Fibroblast of the aortic adventitia (primary cell): ENCODE measurements at regions not wholly inside any gene's neighbourhood (a gene's known extent, or its start where the extent isn't known, plus 50 kb on each side); places are given as distances from the start of the nearest gene placed in this dataset.

ENCODE experiments used
- DNase-seq: peaks from one replicate; pipeline ENCODE4 v3.0.0-alpha.2; 2010; ENCODE audit warnings: low read depth
- H3K4me3 ChIP-seq: 2 replicates; pipeline ENCODE4 v1.5.1; 2011; ENCODE audit warnings: low read depth, mild to moderate bottlenecking, control low read depth, low read length, moderate library complexity
- CTCF ChIP-seq: IDR thresholded peaks from 2 replicates; pipeline ENCODE4 v1.5.1; 2011; ENCODE audit warnings: mild to moderate bottlenecking, low read length, control low read depth, inconsistent platforms; ENCODE audit not compliant: insufficient read depth

- H3K4me3 ChIP-seq: no peak overlapping the region
- no peak for DNase-seq
- no peak for TF ChIP-seq CTCF
These were observed 210.6 kb downstream of the DEPDC1B start for GRCh38 chr5:60489377-60489776.

GRCh38 chr5:60488466-60489130 lies 211.4 kb downstream of the DEPDC1B start:
- peak; percentile 16 for DNase-seq
- H3K4me3 ChIP-seq: peak overlapping the region; percentile 51
- TF ChIP-seq CTCF: no peak

- TF ChIP-seq CTCF: no peak
- DNase-seq: peak; percentile 37
- peak overlapping the region; percentile 51 for H3K4me3 ChIP-seq
These were observed 212.0 kb downstream of the DEPDC1B start for GRCh38 chr5:60487885-60488442.

GRCh38 chr5:60487476-60487875 lies 212.5 kb downstream of the DEPDC1B start:
- H3K4me3 ChIP-seq: no peak overlapping the region
- peak; percentile 38 for DNase-seq
- TF ChIP-seq CTCF: no peak

GRCh38 chr5:60485361-60485760 lies 214.6 kb downstream of the DEPDC1B start:
- no peak for TF ChIP-seq CTCF
- no peak for DNase-seq
- no peak overlapping the region for H3K4me3 ChIP-seq

GRCh38 chr5:60483050-60483449 lies 216.9 kb downstream of the DEPDC1B start:
- DNase-seq: peak; percentile 57
- no peak overlapping the region for H3K4me3 ChIP-seq
- no peak for TF ChIP-seq CTCF
